ENCODE measurements at regions not wholly inside any gene's neighbourhood (a gene's known extent, or its start where the extent isn't known, plus 50 kb on each side); places are given as distances from the start of the nearest gene placed in this dataset.

DNA sequence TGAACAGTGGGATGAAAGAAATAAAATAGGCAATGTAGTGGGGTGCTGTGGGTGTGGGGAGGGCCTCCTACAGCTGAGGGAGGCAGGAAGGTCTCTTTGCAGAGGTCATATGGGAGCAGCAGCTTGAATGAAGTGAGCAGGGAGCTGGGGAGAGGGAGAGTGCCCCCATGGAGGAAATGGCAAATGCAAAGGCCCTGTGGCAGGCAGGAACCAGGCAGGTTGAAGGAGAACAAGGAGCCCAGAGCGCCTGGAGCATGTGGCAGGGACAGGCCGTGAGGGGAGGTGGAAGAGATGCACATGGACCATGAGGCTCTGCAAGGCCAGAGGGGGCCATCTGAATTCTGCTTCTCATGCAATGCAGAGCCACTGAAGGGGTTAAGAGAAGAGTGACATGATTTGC, 191.8 kb downstream of the URI1 start:
- intact Hi-C loops (cut with micrococcal nuclease) = no loop called here
- H3K4me3 ChIP-seq = no peak overlapping the region
- H3K36me3 ChIP-seq = no peaks in the 10 kb centered on the region
- no peaks in the 10 kb centered on the region for H3K9me3 ChIP-seq (replicated peaks)
- H3K27me3 ChIP-seq (ENCODE audit: low read depth) = peaks cover 25% of the 10 kb centered on the region
- no peak for DNase-seq
- TF ChIP-seq CTCF (IDR thresholded peaks at IDR 0.05; ENCODE audit: borderline replicate concordance) = no peak
- H3K4me1 ChIP-seq = no peaks in the 10 kb centered on the region
- no peak overlapping the region for H3K27ac ChIP-seq (replicated peaks)

DNA sequence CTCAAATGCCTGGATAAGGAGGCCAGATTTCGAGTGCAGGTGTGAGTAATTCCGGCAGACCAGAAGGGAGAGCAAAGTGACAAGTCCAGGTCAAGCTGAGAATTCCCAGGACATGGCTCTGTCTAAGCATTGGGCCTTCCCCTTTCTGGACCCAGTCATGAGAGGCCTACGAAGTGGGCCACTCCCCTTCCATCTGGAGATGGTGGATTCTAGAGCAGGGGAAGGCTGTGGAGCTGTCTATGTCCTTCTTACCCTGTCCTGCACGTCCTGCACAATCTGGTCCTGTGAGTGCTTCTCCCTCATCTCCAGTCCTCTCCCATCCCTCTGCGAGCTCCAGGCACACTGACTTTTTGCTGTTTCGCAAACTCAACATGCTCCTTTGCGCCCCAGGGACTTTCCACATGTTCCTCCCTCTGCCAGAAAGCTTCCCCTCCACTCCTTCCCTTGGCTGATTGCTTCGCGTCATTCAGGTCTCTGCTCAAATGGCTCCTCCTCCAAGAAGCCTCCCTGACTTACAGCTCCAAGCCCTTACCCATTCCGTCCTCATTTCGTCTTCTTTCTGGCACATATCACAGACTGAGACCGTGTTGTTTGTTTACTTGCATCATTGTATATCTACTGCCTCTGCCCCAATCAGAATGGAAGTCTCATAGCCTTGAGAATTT, 193.2 kb downstream of the URI1 start:
- TF ChIP-seq CTCF (IDR thresholded peaks at IDR 0.05; ENCODE audit: borderline replicate concordance) = no peak
- intact Hi-C loops (cut with micrococcal nuclease) = no loop called here
- peaks cover 28% of the 10 kb centered on the region for H3K27me3 ChIP-seq (ENCODE audit: low read depth)
- H3K4me3 ChIP-seq = no peak overlapping the region
- no peak overlapping the region for H3K27ac ChIP-seq (replicated peaks)
- H3K9me3 ChIP-seq (replicated peaks) = no peaks in the 10 kb centered on the region
- no peaks in the 10 kb centered on the region for H3K36me3 ChIP-seq
- no peaks in the 10 kb centered on the region for H3K4me1 ChIP-seq
- DNase-seq = no peak

- Histone ChIP-seq H3K9me3 (replicated peaks) (no peaks in the 10 kb centered on the region), H3K36me3 (no peaks in the 10 kb centered on the region), H3K27me3 (ENCODE audit: low read depth) (peaks cover 34% of the 10 kb centered on the region), H3K27ac (replicated peaks) (no peak overlapping the region), H3K4me3 (no peak overlapping the region), H3K4me1 (no peaks in the 10 kb centered on the region)
- TF ChIP-seq CTCF (IDR thresholded peaks at IDR 0.05; ENCODE audit: borderline replicate concordance) = no peak
- no peak for DNase-seq
- intact Hi-C loops (cut with micrococcal nuclease) = no loop called here
Observed at GRCh38 chr19:30135797-30136196, 193.8 kb downstream of the URI1 start.

GRCh38 chr19:30136611-30137195, 194.7 kb downstream of the URI1 start:
- no peak for DNase-seq
- Histone ChIP-seq H3K4me3 (no peak overlapping the region), H3K36me3 (no peaks in the 10 kb centered on the region), H3K27me3 (ENCODE audit: low read depth) (peaks cover 34% of the 10 kb centered on the region), H3K27ac (replicated peaks) (no peak overlapping the region), H3K9me3 (replicated peaks) (no peaks in the 10 kb centered on the region), H3K4me1 (no peaks in the 10 kb centered on the region)
- no peak for TF ChIP-seq CTCF (IDR thresholded peaks at IDR 0.05; ENCODE audit: borderline replicate concordance)
- intact Hi-C loops (cut with micrococcal nuclease) = no loop called here

DNA sequence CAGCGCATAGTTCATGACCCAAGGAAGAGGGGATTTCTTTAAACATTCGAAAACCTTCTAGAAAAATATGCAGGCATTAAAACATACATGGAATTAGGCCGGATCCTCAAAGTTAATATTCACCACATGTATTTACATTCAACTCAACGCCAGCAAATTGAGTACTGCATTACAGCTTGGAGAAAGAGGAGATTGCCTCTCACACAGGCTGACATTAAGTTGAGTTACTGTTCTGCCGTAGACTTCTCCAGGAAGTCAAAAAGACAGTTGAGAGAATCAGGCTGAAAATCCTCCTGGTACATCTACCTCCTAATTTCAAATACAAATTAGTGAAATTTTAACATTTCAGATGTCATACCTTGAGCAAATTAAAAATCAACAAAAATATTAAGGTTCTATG, 195.7 kb downstream of the URI1 start:
- intact Hi-C loops (cut with micrococcal nuclease) = no loop called here
- DNase-seq = no peak

More for the DNA sequence above, 195.7 kb downstream of the URI1 start:
- H3K36me3 ChIP-seq = no peaks in the 10 kb centered on the region
- H3K4me3 ChIP-seq = no peak overlapping the region
- H3K27ac ChIP-seq (replicated peaks) = no peak overlapping the region
- H3K4me1 ChIP-seq = no peaks in the 10 kb centered on the region
- TF ChIP-seq CTCF (IDR thresholded peaks at IDR 0.05; ENCODE audit: borderline replicate concordance) = no peak
- H3K9me3 ChIP-seq (replicated peaks) = no peaks in the 10 kb centered on the region
- peaks cover 30% of the 10 kb centered on the region for H3K27me3 ChIP-seq (ENCODE audit: low read depth)

All from left ventricle myocardium inferior (tissue), 1 donor.